Stimulated activated naive CD8-positive, alpha-beta T cell treated with anti-CD3 and anti-CD28 coated beads, Interleukin-15, amount 100 ng/mL, for 72 hours (primary cell): ENCODE measurements at regions not wholly inside any gene's neighbourhood (a gene's known extent, or its start where the extent isn't known, plus 50 kb on each side); places are given as distances from the start of the nearest gene placed in this dataset.

Source experiments
- ATAC-seq: fragments of 150-1000 bp; cut with Tn5 transposase; 2 replicates; pipeline ENCODE4 v1.10.0; 2021; ENCODE audit warnings: mild to moderate bottlenecking, moderate library complexity
- DNase-seq, 2 donors: peaks; one replicate each; pipeline ENCODE4 v3.0.0; 2021 to 2022
- H3K27ac Mint-ChIP-seq, 2 donors: one replicate each; pipeline ENCODE4 v1.8.0; 2022; ENCODE audit warnings: mild to moderate bottlenecking in 2 of 2, mixed read lengths in 2 of 2, moderate library complexity in 2 of 2
- H3K27me3 Mint-ChIP-seq: one replicate; pipeline ENCODE4 v1.8.0; 2022; ENCODE audit warnings: mixed read lengths
- H3K4me1 Mint-ChIP-seq: one replicate; pipeline ENCODE4 v1.8.0; 2022; ENCODE audit warnings: mild to moderate bottlenecking, mixed read lengths
- H3K4me3 Mint-ChIP-seq, 2 donors: one replicate each; pipeline ENCODE4 v1.8.0; 2022; ENCODE audit warnings: mild to moderate bottlenecking in 2 of 2, mixed read lengths in 2 of 2, moderate library complexity in 1 of 2
- H3K9me3 Mint-ChIP-seq, 2 donors: one replicate each; pipeline ENCODE4 v1.8.0; 2022; ENCODE audit warnings: mixed read lengths in 2 of 2

DNA sequence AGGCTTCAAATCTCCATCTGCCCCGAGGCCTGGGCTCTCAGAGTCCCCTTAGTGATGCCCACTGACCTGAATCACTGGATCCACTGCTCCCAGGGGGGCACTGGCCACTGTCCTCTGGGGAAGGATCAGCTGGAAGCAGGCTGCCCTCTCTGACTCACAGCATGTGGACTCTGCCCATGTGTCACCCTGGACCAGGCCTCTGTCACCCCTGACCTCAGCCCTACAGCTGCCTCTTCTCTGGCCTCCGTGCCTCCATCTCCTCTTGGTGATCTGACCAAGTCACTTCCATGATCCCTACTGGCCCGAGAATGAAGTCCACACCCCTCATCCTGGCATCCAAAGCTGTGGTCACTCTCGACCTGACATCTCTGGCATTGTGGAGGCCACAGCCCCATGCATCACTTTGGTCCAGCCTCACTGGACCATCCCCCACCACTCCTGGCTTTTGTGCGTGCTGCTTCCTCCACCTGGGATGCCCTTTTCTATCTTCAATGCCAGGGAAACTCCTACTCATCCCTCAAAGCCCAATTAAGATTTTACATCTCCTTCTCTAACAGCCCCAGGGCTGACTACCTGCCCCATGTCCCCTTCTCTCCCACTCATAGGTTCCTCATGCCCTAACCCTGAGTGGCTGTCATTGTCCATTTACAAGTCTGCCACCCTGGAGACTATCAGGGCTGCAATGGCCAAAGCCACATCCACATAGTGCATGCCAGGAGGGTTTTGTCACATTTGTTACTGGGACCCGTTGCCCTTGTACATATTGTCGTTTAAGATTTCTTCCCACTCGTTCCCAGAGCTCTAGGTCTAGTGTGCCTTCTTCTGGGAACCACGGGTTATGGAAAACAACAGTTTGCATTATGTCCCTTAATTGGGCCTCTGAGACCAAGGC, 685.0 kb downstream of the MATN1 start:
- ATAC-seq (no peak), DNase-seq (no peak)
- H3K4me1 Mint-ChIP-seq = no peaks in the 10 kb centered on the region
- H3K4me3 Mint-ChIP-seq = no peak overlapping the region
- no peaks in the 10 kb centered on the region for H3K27me3 Mint-ChIP-seq
- peaks cover 0 to 7% of the 10 kb centered on the region in 2 donors for H3K9me3 Mint-ChIP-seq
- no peak overlapping the region for H3K27ac Mint-ChIP-seq

DNA sequence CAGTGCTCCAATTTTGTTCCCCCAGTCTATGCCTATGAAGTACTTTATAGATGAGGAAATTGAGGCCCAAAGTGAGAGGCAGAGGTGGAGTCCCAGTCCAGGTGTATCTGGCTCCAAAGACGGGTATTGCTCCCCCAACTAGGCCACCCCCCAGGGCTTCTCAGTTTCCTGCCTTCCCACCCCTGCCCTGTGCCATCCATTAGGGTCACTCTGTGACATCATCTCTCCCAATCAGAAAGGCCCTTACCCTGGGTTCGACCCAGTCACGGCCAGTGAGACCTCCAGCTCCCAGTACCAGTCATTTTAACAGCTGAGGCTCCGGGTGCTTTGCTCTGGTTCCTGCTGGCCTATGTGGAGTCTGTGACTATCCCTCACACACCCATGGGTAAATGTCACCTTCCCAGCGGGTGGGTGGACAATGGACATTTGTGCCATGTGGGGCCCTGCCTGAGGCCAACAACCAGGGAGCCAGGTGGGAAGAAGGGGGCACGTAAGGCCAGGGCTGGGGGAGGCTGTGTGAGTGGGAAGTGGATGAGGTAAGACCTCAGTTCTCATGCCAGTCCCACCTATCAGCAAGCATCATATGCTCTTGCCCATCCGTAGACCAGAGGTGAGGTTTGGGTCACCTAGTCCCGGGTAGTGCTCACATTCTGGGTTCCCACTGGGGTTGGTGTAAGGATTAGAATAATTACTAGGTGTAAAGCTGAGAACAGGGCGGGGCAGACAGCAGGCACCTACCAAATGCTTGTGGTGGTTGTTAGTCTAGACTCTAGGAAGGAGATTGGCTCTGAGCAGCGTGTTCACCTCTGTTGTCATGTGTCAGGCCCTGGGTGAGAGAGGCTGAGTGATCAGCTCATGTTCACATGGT, 685.9 kb downstream of the MATN1 start:
- Mint-ChIP-seq H3K27ac (no peak overlapping the region), H3K4me1 (no peaks in the 10 kb centered on the region), H3K4me3 (no peak overlapping the region), H3K27me3 (no peaks in the 10 kb centered on the region), H3K9me3 (peaks cover 3 to 12% of the 10 kb centered on the region in 2 donors)
- DNase-seq (no peak), ATAC-seq (no peak)

DNA sequence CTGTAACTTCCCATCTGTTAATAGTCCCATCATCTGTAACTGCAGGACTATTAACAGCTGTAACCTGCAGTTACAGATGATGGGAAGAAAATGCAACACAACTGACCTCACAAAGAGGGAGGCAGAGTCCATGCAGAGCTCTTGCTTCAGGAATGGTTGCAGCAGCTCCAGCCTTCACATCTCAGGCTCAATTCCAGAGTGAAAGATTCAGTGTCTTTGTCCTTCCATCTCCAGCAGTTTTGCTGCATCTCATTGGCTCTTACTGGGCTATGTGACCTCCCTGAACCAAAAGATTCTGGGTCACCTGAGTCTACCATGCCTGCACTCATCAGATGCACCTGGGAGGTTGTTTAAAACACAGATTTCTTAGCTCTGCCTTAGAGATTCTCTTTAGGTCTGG, 686.7 kb downstream of the MATN1 start:
- H3K9me3 Mint-ChIP-seq = peaks cover 3 to 18% of the 10 kb centered on the region in 2 donors
- DNase-seq = no peak
- H3K27ac Mint-ChIP-seq = no peak overlapping the region
- no peak overlapping the region for H3K4me3 Mint-ChIP-seq
- H3K27me3 Mint-ChIP-seq = no peaks in the 10 kb centered on the region
- ATAC-seq = no peak
- no peaks in the 10 kb centered on the region for H3K4me1 Mint-ChIP-seq

DNA sequence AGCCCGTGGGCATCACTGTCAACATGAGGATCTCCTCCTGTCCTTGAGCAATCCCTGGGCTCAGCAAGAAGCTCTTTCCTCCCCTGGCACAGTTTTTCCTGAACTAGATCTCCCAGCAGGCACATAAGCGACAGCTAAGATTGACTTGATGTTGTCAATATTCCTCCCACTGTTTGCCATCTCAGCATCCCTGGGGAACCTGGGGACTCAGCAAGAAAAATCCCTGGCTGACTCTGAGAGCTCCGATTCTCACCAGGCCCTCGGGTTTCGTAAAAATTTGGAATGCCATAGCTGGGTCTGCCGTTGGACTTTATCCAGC, 687.2 kb downstream of the MATN1 start:
- Mint-ChIP-seq H3K4me1 (no peaks in the 10 kb centered on the region), H3K27ac (no peak overlapping the region), H3K4me3 (no peak overlapping the region), H3K27me3 (no peaks in the 10 kb centered on the region), H3K9me3 (peaks cover 3 to 18% of the 10 kb centered on the region in 2 donors)
- ATAC-seq (no peak), DNase-seq (no peak)

DNA sequence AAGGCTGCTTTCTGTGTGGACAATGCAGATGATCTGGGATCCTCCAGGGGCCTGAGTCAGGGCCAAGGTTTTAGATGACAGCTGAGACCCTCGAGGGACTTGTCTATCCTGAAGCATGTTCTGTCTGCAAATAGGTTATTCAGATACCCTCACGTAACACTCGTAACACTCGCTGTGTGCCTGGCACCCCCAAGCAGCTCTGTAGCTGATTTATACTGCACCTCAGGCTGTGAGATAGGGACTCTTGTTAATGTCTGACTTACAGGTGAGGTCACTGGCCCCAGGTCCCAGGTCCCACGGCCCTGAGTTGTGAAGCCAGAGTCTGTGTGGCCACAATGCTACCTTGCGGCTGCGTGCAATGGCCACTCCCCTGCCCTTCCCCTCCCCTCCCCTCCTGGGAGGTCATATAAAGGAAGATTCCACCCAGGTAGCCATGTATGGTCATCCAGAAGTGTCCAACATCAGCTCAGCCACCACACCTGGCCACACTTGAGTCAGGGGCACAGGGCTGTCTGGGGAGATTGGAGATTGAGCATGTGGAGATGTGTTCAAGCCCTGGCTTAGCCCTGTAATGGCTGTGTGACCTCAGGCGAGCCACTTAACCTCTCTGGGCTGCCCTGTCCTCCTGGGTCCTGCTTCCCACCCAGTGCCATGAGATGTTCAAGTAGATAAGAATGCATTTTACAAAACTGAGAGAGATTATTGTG, 687.7 kb downstream of the MATN1 start:
- Mint-ChIP-seq H3K4me1 (no peaks in the 10 kb centered on the region), H3K27ac (no peak overlapping the region), H3K9me3 (peaks cover 3 to 18% of the 10 kb centered on the region in 2 donors), H3K4me3 (no peak overlapping the region), H3K27me3 (no peaks in the 10 kb centered on the region)
- ATAC-seq (no peak), DNase-seq (no peak)

DNA sequence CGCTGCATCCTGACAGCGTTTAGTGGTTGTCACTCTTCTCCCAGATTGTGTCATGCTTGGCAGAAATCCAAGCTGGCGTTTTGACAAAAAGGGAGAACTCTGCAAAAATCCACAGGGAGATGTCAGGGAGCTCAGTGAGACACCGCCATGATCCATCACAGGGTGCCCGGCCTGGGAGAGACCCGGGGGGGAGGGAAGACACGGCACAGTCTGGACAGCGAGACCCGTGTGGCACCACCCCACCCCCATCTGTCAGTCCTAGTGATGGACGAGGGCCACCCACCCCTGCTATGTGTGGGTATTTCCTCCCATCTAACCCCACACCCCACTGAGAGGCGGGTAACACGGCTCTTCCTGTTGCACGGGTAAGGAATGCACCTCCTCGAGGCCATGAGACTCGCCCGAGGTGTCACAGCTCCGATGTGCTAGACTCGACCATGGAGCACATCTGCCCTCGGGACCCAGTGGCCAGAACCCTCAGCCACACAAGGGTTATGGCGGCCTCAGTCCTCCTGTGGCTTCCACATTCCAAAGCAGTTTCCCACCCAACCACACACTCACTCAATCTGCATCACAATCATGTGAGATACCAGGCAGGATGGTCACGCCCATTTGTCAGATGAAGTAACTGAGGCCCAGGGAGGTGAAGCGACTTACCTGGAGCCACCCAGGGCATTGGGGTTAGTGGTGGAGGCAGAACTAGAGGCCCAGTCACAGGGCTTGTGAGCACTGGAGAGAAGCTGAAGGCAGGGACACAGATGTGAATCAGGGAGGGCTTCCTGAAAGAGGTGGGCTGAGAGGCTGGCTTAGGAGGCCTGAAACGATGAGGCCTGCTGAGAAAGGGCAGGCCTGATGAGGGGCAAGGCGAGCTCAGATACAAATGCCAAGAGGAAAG, 688.5 kb downstream of the MATN1 start:
- Mint-ChIP-seq H3K4me1 (no peaks in the 10 kb centered on the region), H3K27me3 (no peaks in the 10 kb centered on the region), H3K4me3 (no peak overlapping the region), H3K9me3 (peaks cover 3 to 18% of the 10 kb centered on the region in 2 donors), H3K27ac (no peak overlapping the region)
- DNase-seq (no peak), ATAC-seq (no peak)

DNA sequence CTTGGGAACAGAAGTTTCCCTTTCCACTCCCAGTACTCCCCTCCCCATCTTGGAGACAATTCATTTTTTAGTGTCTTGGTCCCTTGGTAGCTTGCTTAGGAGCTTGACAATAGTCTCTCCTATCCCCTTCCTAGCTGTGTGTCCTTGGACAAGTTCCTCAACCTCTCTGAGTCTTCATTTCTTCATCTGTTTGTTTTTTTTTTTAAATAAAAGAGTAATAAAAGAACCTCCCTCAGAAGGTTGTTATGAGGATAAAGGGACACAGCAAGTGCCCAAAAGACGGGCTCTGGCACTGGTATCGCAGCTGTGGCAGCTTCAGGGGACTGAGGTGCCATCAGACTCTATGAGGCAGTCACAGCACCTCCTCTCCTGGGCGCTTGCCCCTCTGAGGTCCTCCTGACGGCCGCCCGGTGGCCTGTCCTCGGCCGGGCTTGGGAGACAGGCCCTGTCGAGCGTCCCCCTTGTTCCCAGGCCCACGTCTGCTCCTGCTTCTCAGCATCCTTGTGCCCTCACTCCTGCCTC, 689.2 kb downstream of the MATN1 start:
- no peak for DNase-seq
- H3K9me3 Mint-ChIP-seq = peaks cover 3 to 18% of the 10 kb centered on the region in 2 donors
- H3K4me1 Mint-ChIP-seq = no peaks in the 10 kb centered on the region
- no peak overlapping the region for H3K27ac Mint-ChIP-seq
- no peak overlapping the region for H3K4me3 Mint-ChIP-seq
- peaks cover 1% of the 10 kb centered on the region for H3K27me3 Mint-ChIP-seq
- no peak for ATAC-seq

DNA sequence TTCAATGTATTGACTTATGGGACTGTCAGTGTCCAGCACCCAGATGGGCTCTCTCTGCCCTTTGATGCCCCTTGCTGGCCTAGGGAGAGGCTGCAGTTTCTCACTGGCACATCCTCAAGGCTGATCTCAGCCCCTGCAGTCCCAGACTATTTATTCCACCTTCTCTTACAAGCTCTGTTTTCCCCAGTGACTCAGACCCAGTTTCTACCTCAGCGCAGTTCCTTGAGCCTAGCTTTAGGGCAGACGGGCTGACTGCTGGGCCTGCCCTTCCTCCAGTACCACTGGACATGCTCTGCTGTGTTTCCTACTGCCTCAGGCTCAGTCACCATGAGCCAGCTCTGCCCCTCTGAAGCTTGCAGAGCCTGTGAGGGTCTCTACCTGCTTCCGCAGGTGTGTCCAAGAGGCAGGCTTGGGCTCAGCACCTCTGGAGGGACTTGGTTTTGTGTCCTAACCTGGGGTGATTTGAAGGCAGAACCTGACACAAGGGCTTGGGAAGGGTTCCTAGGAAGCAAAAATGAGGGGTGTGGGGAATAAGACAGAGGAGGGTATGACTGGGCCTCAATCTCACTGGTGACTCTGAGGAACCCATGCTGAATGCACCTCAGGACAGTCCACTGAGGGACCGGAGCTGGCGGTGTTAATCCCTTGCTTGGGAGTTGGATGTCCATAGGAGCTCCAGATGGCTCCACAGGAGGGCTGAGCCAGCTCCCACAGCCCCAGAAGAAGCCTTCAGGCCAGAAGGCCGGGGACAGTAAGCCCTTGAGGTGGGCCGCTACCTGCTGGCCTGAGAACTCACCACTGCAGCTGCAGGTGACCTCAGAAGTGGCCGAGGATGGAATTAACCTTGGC, 689.9 kb downstream of the MATN1 start:
- H3K27ac Mint-ChIP-seq = no peak overlapping the region
- no peak for ATAC-seq
- no peaks in the 10 kb centered on the region for H3K4me1 Mint-ChIP-seq
- no peak for DNase-seq
- no peak overlapping the region for H3K4me3 Mint-ChIP-seq
- H3K9me3 Mint-ChIP-seq = peaks cover 3 to 18% of the 10 kb centered on the region in 2 donors
- H3K27me3 Mint-ChIP-seq = peaks cover 8% of the 10 kb centered on the region

DNA sequence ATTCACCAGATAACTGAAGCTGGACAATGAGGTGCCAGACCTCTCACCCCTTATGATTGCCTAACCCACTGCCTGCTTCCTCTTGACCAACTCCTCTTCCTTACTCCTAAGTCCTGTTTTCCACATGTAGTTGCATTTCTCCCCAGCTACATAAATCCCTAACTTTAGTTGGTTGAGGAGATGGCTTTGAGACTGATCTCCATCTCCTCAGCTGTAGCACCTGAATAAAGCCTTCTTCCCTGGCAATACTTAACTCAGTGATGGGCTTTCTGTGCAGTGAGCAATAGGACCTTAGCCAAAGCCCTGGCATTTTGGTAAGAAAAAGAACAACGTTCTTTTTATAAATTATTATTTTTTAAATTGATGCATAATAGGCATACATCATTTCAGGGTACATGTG, 691.1 kb downstream of the MATN1 start:
- peaks cover 3 to 18% of the 10 kb centered on the region in 2 donors for H3K9me3 Mint-ChIP-seq
- H3K4me3 Mint-ChIP-seq = no peak overlapping the region
- H3K27me3 Mint-ChIP-seq = peaks cover 15% of the 10 kb centered on the region
- no peak overlapping the region for H3K27ac Mint-ChIP-seq
- ATAC-seq (no peak), DNase-seq (no peak)
- no peaks in the 10 kb centered on the region for H3K4me1 Mint-ChIP-seq

DNA sequence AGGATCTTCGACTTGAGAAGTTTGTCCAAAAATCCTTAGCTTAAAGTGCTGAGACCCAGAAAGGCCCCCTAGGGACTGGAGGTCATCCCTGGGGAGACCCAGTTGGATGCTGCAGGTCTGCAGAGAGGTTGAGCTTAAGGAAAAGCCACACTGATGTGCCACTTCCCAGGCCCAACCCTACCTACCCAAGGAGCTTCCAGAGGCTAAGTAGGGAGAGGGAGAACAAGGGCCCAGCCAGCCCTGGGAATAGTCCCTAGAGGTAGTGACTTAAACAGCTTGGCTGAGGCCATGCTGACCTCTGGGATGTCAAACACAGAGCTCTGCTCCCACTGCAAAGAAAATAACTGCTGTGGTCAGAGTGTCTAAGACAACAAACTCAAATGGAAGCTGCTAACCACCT, 693.7 kb downstream of the MATN1 start:
- Mint-ChIP-seq H3K4me3 (no peak overlapping the region), H3K27ac (no peak overlapping the region), H3K9me3 (peaks cover 3 to 18% of the 10 kb centered on the region in 2 donors), H3K4me1 (no peaks in the 10 kb centered on the region), H3K27me3 (peaks cover 26% of the 10 kb centered on the region)
- ATAC-seq (no peak), DNase-seq (no peak)

DNA sequence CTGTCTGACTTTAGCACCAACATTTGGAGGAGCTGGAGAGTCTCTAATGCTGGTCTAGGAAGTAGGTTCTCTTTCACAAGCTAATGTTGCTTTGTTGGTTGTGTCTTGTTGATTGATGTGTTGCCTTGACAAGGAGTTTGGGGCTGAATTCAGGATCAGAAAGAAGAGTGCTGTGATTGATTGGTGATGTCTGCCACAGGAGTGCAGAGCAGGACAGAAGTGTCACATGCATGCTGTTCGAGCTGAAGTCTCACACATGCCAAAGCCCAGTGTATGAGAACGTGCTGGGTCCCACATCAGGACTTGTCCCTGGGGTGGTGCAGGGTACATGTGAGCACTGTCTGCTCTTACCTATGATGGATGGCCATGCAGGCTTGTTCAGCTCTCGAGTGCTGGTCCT, 694.4 kb downstream of the MATN1 start:
- no peak overlapping the region for H3K4me3 Mint-ChIP-seq
- H3K4me1 Mint-ChIP-seq = no peaks in the 10 kb centered on the region
- H3K27ac Mint-ChIP-seq = no peak overlapping the region
- no peak for DNase-seq
- H3K27me3 Mint-ChIP-seq = peaks cover 33% of the 10 kb centered on the region
- peaks cover 3 to 18% of the 10 kb centered on the region in 2 donors for H3K9me3 Mint-ChIP-seq
- ATAC-seq = no peak

DNA sequence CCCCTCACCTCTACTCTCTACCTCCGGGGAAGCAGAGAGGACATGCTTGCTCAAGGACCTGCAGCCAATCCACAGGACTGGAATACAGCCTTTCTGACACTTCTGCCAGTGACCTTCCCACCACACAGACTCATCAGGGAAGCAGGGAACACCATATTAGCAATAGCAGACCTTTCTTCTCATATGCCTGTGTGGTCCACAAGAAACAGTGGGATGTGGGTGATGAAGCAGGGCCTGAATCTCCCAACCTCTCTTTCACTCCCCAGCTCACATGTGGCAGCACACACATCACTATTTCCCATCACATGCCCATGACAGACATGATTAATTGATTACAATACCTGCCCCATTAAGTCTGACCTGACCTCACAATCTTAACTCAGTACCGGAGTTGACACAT, 695.1 kb downstream of the MATN1 start:
- ATAC-seq (no peak), DNase-seq (no peak)
- Mint-ChIP-seq H3K27ac (no peak overlapping the region), H3K4me3 (no peak overlapping the region), H3K4me1 (no peaks in the 10 kb centered on the region), H3K9me3 (peaks cover 3 to 15% of the 10 kb centered on the region in 2 donors), H3K27me3 (peaks cover 35% of the 10 kb centered on the region)

DNA sequence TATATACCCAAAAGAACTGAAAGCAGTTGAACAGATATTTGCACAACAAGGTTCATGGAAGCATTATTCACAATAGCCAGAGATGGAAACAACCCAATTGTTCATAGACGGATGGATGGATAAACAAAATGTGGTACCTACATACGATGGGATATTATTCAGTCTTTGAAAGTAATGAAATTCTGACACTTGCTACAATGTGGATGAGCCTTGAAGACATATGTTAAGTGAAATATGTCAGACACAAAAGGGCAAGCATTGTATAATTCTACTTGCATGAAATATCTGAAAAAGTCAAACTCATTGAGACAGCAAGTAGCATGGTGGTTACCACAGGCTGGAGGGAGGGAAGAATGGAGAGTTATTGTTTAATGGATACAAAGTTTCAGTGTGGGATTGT, 696.1 kb downstream of the MATN1 start:
- H3K27ac Mint-ChIP-seq = no peak overlapping the region
- DNase-seq = no peak
- peaks cover 41% of the 10 kb centered on the region for H3K27me3 Mint-ChIP-seq
- H3K4me1 Mint-ChIP-seq = no peaks in the 10 kb centered on the region
- peaks cover 0 to 4% of the 10 kb centered on the region in 2 donors for H3K9me3 Mint-ChIP-seq
- no peak overlapping the region for H3K4me3 Mint-ChIP-seq
- no peak for ATAC-seq
